ENCODE measurements at regions not wholly inside any gene's neighbourhood (a gene's known extent, or its start where the extent isn't known, plus 50 kb on each side); places are given as distances from the start of the nearest gene placed in this dataset.

DNA sequence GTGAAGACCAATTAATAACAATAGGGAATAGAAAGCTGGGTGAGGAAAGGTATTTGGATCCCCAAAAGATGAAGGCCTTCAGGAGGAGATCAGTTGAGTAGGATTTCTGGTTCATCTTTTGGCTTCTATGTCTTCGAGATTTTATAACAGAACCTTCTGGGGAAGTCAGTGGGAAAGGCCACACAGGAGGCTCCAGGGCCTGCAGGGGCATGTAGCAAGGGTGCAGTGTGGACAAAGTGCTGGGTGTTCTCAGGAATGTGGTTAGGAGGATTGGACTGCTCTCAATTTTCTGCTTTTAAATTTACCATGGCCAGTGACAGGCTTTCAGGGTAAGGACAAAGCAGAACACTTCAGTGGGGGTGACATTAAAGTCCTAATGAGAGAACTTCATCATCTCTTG lies 378.0 kb downstream of the CCSER2 start:
- Mint-ChIP-seq H3K4me3 (no peak overlapping the region), H3K27me3 (no peaks in the 10 kb centered on the region), H3K36me3 (ENCODE audit: low read depth) (no peaks in the 10 kb centered on the region), H3K4me1 (ENCODE audit: low read depth) (no peaks in the 10 kb centered on the region), H3K27ac (no peak overlapping the region), H3K9me3 (no peaks in the 10 kb centered on the region)
- no peak for DNase-seq
- no peak for TF ChIP-seq CTCF (IDR thresholded peaks at IDR 0.05)
- POLR2A ChIA-PET, result no interaction called here
- ATAC-seq, result no peak
- CTCF ChIA-PET, result no interaction called here
- intact Hi-C loops (cut with micrococcal nuclease), result no loop called here

- Mint-ChIP-seq H3K4me1 (ENCODE audit: low read depth) (no peaks in the 10 kb centered on the region), H3K27me3 (no peaks in the 10 kb centered on the region), H3K4me3 (no peak overlapping the region), H3K9me3 (no peaks in the 10 kb centered on the region), H3K27ac (no peak overlapping the region), H3K36me3 (ENCODE audit: low read depth) (no peaks in the 10 kb centered on the region)
- ChIA-PET POLR2A (no interaction called here), CTCF (no interaction called here)
- DNase-seq, result no peak
- ATAC-seq, result no peak
- intact Hi-C loops (cut with micrococcal nuclease), result no loop called here
- TF ChIP-seq CTCF (IDR thresholded peaks at IDR 0.05), result no peak
These were observed 378.5 kb downstream of the CCSER2 start for GRCh38 chr10:84706875-84707274.

DNA sequence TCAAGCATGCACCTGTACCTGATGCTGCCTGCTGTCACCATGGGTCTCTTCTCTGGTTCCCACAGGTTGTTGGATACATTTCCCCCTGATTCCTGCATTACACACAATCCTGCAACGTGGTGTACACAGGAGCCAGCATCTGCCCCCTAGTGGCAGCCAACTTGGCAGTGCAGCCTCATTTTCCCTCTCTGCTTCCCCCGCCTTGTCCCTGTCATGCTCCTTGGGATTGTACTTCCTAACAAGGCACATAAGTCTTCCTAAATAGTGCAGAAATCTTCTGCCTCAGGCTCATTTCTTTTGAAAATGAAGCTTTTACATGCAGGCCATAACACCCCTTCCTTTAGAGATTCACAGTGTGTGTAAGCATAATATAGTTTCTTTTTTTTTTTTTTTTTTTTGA lies 387.5 kb downstream of the CCSER2 start:
- Mint-ChIP-seq H3K27me3 (peaks cover 7% of the 10 kb centered on the region), H3K4me1 (ENCODE audit: low read depth) (no peaks in the 10 kb centered on the region), H3K4me3 (no peak overlapping the region), H3K9me3 (no peaks in the 10 kb centered on the region), H3K27ac (no peak overlapping the region), H3K36me3 (ENCODE audit: low read depth) (no peaks in the 10 kb centered on the region)
- TF ChIP-seq CTCF (IDR thresholded peaks at IDR 0.05), result peak; percentile 26
- intact Hi-C loops (cut with micrococcal nuclease), result no loop called here
- DNase-seq, result peak; percentile 20
- ATAC-seq, result peak; percentile 34
- ChIA-PET POLR2A (no interaction called here), CTCF (interaction anchor here (0.8 to 3.1 kb wide), 5 partner anchors 15 to 176 kb away, joined by 3 to 20 read pairs (median 3); no protein-coding TSS in a partner anchor)

- intact Hi-C loops (cut with micrococcal nuclease), result no loop called here
- ChIA-PET CTCF (interaction anchor here (0.7 kb wide), 1 partner anchor 9 kb away, joined by 3 read pairs; no protein-coding TSS in a partner anchor), POLR2A (no interaction called here)
- TF ChIP-seq CTCF (IDR thresholded peaks at IDR 0.05), result no peak
- H3K27ac Mint-ChIP-seq, result no peak overlapping the region
- DNase-seq (no peak), ATAC-seq (no peak)
- peaks cover 7% of the 10 kb centered on the region for H3K27me3 Mint-ChIP-seq
- H3K4me1 Mint-ChIP-seq (ENCODE audit: low read depth), result no peaks in the 10 kb centered on the region
- H3K4me3 Mint-ChIP-seq, result no peak overlapping the region
- H3K9me3 Mint-ChIP-seq, result no peaks in the 10 kb centered on the region
- H3K36me3 Mint-ChIP-seq (ENCODE audit: low read depth), result no peaks in the 10 kb centered on the region
These were observed 390.7 kb downstream of the CCSER2 start for GRCh38 chr10:84718877-84719616.

- intact Hi-C loops (cut with micrococcal nuclease), result no loop called here
These were observed 391.3 kb downstream of the CCSER2 start for GRCh38 chr10:84719687-84720086.

More at GRCh38 chr10:84719687-84720086, 391.3 kb downstream of the CCSER2 start:
- no peak for TF ChIP-seq CTCF (IDR thresholded peaks at IDR 0.05)
- no peaks in the 10 kb centered on the region for H3K36me3 Mint-ChIP-seq (ENCODE audit: low read depth)
- CTCF ChIA-PET, result interaction anchor here (0.7 kb wide), 1 partner anchor 9 kb away, joined by 3 read pairs; no protein-coding TSS in a partner anchor
- no peaks in the 10 kb centered on the region for H3K9me3 Mint-ChIP-seq
- no peak for DNase-seq
- H3K4me3 Mint-ChIP-seq, result no peak overlapping the region
- no peaks in the 10 kb centered on the region for H3K4me1 Mint-ChIP-seq (ENCODE audit: low read depth)
- H3K27me3 Mint-ChIP-seq, result peaks cover 7% of the 10 kb centered on the region
- H3K27ac Mint-ChIP-seq, result no peak overlapping the region
- POLR2A ChIA-PET, result no interaction called here
- no peak for ATAC-seq

Data from activated CD8-positive, alpha-beta T cell treated with anti-CD3 and anti-CD28 coated beads for 36 hours (primary cell).